T-cell (primary cell): ENCODE measurements at regions not wholly inside any gene's neighbourhood (a gene's known extent, or its start where the extent isn't known, plus 50 kb on each side); places are given as distances from the start of the nearest gene placed in this dataset.

ENCODE experiments used
- ATAC-seq, 4 experiments: fragments of 200-7000 bp in 3 of 4; fragments of 150-1000 bp in 1 of 4; cut with Tn5 transposase; replicated peaks in 1 of 4; 1 replicate in 3 of 4; 2 replicates in 1 of 4; pipeline ENCODE4 v1.10.0; 2021; ENCODE audit warnings: moderate library complexity in 3 of 4, mild to moderate bottlenecking in 2 of 4, moderate number of reproducible peaks in 1 of 4
- CTCF ChIA-PET, 2 donors: fragments of 300-600 bp; sonication (Branson Sonifier 250); formaldehyde crosslinking; loops; one replicate each; lab custom pipeline; 2022; ENCODE audit warnings: antibody characterized with exemption in 2 of 2; lab: Charles Lee
- POLR2A ChIA-PET, 2 donors: fragments of 300-600 bp; sonication (Branson Sonifier 250); formaldehyde crosslinking; loops; one replicate each; lab custom pipeline; 2022; ENCODE audit warnings: antibody characterized with exemption in 2 of 2; lab: Charles Lee
- DNase-seq, 35 experiments: peaks; one replicate each; pipeline versions ENCODE4 v3.0.0 to v3.0.0-alpha.2; 2013 to 2023
- H3K27ac ChIP-seq: one replicate; pipeline ENCODE4 v1.5.1; 2013; ENCODE audit warnings: low read length
- H3K27me3 ChIP-seq, 2 experiments: replicated peaks in 1 of 2; 1 replicate in 1 of 2; 2 replicates in 1 of 2; pipeline versions ENCODE4 v1.6.1 to v1.7.0; 2013; ENCODE audit warnings: low read length in 1 of 2, mixed read lengths in 1 of 2; ENCODE audit not compliant: control insufficient read depth in 2 of 2, insufficient read depth in 2 of 2; ENCODE audit errors: extremely low read depth in 1 of 2
- H3K36me3 ChIP-seq, 2 donors: 1 replicate in 1 of 2; 2 replicates in 1 of 2; pipeline versions ENCODE4 v1.6.1 to v1.7.0; 2013; ENCODE audit warnings: low read length in 1 of 2; ENCODE audit not compliant: control insufficient read depth in 2 of 2, insufficient read depth in 1 of 2; ENCODE audit errors: extremely low read depth in 1 of 2
- H3K4me1 ChIP-seq, 2 experiments: 1 replicate in 1 of 2; 2 replicates in 1 of 2; pipeline versions ENCODE4 v1.6.1 to v1.7.0; 2013; ENCODE audit warnings: low read length in 2 of 2, mixed read lengths in 1 of 2; ENCODE audit not compliant: insufficient read depth in 2 of 2, control insufficient read depth in 1 of 2; ENCODE audit errors: extremely low read depth in 1 of 2
- H3K4me3 ChIP-seq, 2 donors: 1 replicate in 1 of 2; 2 replicates in 1 of 2; pipeline versions ENCODE4 v1.5.1 to v1.7.0; 2013; ENCODE audit warnings: mild to moderate bottlenecking in 2 of 2, low read length in 1 of 2, moderate library complexity in 1 of 2; ENCODE audit not compliant: control insufficient read depth in 1 of 2; ENCODE audit errors: extremely low read depth in 1 of 2
- H3K9me3 ChIP-seq: 2 replicates; pipeline ENCODE4 v1.7.0; 2013
- H3K27ac Mint-ChIP-seq, 2 donors: one replicate each; pipeline ENCODE4 v1.8.0; 2020 to 2021; ENCODE audit warnings: mild to moderate bottlenecking in 2 of 2, mixed read lengths in 2 of 2
- H3K27me3 Mint-ChIP-seq, 2 donors: one replicate each; pipeline ENCODE4 v1.8.0; 2021 to 2022; ENCODE audit warnings: mixed read lengths in 2 of 2
- H3K36me3 Mint-ChIP-seq: one replicate; pipeline ENCODE4 v1.8.0; 2021; ENCODE audit warnings: mixed read lengths
- H3K4me1 Mint-ChIP-seq, 3 donors: one replicate each; pipeline ENCODE4 v1.8.0; 2020 to 2022; ENCODE audit warnings: mixed read lengths in 3 of 3, mild to moderate bottlenecking in 1 of 3
- H3K4me3 Mint-ChIP-seq, 3 donors: one replicate each; pipeline ENCODE4 v1.8.0; 2020 to 2022; ENCODE audit warnings: mild to moderate bottlenecking in 3 of 3, mixed read lengths in 3 of 3, moderate library complexity in 3 of 3
- H3K9me3 Mint-ChIP-seq, 3 donors: one replicate each; pipeline ENCODE4 v1.8.0; 2020 to 2022; ENCODE audit warnings: mixed read lengths in 3 of 3
- WGBS: methylation state at CpG from one replicate; pipeline ENCODE4 v1.1.5; 2013; ENCODE audit warnings: missing lambda C conversion rate; ENCODE audit not compliant: insufficient coverage; 5-methylcytosine and 5-hydroxymethylcytosine counted together

- Histone ChIP-seq H3K36me3 (no peaks in the 10 kb centered on the region), H3K4me1 (no peaks in the 10 kb centered on the region), H3K27ac (no peak overlapping the region), H3K27me3 (no peaks in the 10 kb centered on the region), H3K4me3 (no peak overlapping the region), H3K9me3 (no peaks in the 10 kb centered on the region)
- Mint-ChIP-seq H3K4me1 (no peaks in the 10 kb centered on the region), H3K4me3 (no peak overlapping the region), H3K36me3 (no peaks in the 10 kb centered on the region), H3K27me3 (no peaks in the 10 kb centered on the region), H3K27ac (no peak overlapping the region), H3K9me3 (peaks cover 0 to 5% (median 3%) of the 10 kb centered on the region in 3 donors)
- WGBS = no CpG with 5 or more reads among the region's 3 CpGs
- DNase-seq (no peak), ATAC-seq (no peak)
- POLR2A ChIA-PET = no interaction called here
- CTCF ChIA-PET = no interaction called here
Measured at GRCh38 chr4:116397714-116398113, 687.7 kb downstream of the TRAM1L1 start.

DNA sequence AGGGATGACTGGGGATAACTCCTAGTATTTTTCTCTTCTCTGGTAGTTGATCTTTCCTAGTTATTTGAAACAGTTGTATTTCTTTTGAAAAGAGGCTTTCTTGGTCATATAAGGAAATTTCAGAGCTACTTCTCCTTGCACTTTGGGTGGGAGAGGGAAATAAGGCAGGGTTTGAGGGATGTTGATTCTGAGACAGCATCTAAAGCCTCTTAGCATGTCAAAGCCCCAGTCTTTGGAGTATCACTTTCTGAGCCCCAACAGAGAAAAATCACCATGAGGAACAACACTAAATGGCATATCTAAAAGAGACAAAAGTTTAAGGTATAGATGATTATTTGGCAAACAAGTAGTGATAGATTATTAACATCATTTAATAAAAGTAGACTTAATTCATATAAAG is 688.1 kb downstream of the TRAM1L1 start:
- no peaks in the 10 kb centered on the region for H3K27me3 Mint-ChIP-seq
- no peak for ATAC-seq
- ChIA-PET CTCF (no interaction called here), POLR2A (no interaction called here)
- Histone ChIP-seq H3K9me3 (no peaks in the 10 kb centered on the region), H3K36me3 (no peaks in the 10 kb centered on the region), H3K4me3 (no peak overlapping the region), H3K4me1 (no peaks in the 10 kb centered on the region), H3K27ac (no peak overlapping the region), H3K27me3 (no peaks in the 10 kb centered on the region)
- no peaks in the 10 kb centered on the region for H3K4me1 Mint-ChIP-seq
- no peak for DNase-seq
- H3K27ac Mint-ChIP-seq = no peak overlapping the region
- no peaks in the 10 kb centered on the region for H3K36me3 Mint-ChIP-seq
- no peak overlapping the region for H3K4me3 Mint-ChIP-seq
- peaks cover 0 to 5% (median 0%) of the 10 kb centered on the region in 3 donors for H3K9me3 Mint-ChIP-seq

DNA sequence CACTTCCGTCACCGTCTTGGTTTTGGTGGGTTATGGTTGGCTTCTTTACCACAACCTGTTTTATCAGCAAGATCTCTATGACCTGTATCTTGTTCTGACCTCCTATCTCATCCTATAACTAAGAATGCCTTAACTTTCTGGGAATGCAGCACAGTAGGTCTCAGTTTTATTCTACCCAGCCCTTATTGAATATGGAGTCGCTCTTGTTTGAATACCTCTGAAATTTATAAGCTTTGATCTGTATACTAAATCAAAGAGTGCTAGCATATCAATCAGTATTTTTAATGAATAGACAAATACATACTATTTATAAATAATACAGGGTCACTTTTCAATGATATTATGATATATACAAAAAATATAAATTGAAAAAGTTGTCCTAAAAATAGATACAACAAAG is 690.0 kb downstream of the TRAM1L1 start:
- Histone ChIP-seq H3K27me3 (no peaks in the 10 kb centered on the region), H3K4me1 (no peaks in the 10 kb centered on the region), H3K9me3 (no peaks in the 10 kb centered on the region), H3K4me3 (no peak overlapping the region), H3K36me3 (no peaks in the 10 kb centered on the region), H3K27ac (no peak overlapping the region)
- Mint-ChIP-seq H3K27me3 (no peaks in the 10 kb centered on the region), H3K9me3 (peaks cover 0 to 5% (median 2%) of the 10 kb centered on the region in 3 donors), H3K4me3 (no peak overlapping the region), H3K27ac (no peak overlapping the region), H3K36me3 (no peaks in the 10 kb centered on the region), H3K4me1 (no peaks in the 10 kb centered on the region)
- no CpG with 5 or more reads among the region's 3 CpGs for WGBS
- ATAC-seq (no peak), DNase-seq (no peak)
- ChIA-PET POLR2A (no interaction called here), CTCF (no interaction called here)

GRCh38 chr4:116391020-116391419 is 694.4 kb downstream of the TRAM1L1 start:
- Mint-ChIP-seq H3K4me1 (no peaks in the 10 kb centered on the region), H3K27me3 (no peaks in the 10 kb centered on the region), H3K36me3 (no peaks in the 10 kb centered on the region), H3K27ac (no peak overlapping the region), H3K9me3 (peaks cover 0 to 8% (median 5%) of the 10 kb centered on the region in 3 donors), H3K4me3 (no peak overlapping the region)
- H3K27ac ChIP-seq = no peak overlapping the region
- no peak overlapping the region for H3K4me3 ChIP-seq
- no peaks in the 10 kb centered on the region for H3K4me1 ChIP-seq
- H3K27me3 ChIP-seq = no peaks in the 10 kb centered on the region
- ChIA-PET POLR2A (interaction anchor here in 1 of 2 donors (0.6 kb wide), 1 partner anchor 377 kb away, joined by 3 read pairs; no protein-coding TSS in a partner anchor), CTCF (no interaction called here)
- no peaks in the 10 kb centered on the region for H3K9me3 ChIP-seq
- no peaks in the 10 kb centered on the region for H3K36me3 ChIP-seq
- no peak for DNase-seq
- 0% methylated on average over 1 of the region's 2 CpGs for WGBS
- no peak for ATAC-seq

GRCh38 chr4:116389139-116389538 is 696.2 kb downstream of the TRAM1L1 start:
- Mint-ChIP-seq H3K4me1 (no peaks in the 10 kb centered on the region), H3K9me3 (peaks cover 0 to 8% (median 0%) of the 10 kb centered on the region in 3 donors), H3K4me3 (no peak overlapping the region), H3K36me3 (no peaks in the 10 kb centered on the region), H3K27ac (no peak overlapping the region), H3K27me3 (no peaks in the 10 kb centered on the region)
- ChIA-PET CTCF (no interaction called here), POLR2A (no interaction called here)
- H3K9me3 ChIP-seq = no peaks in the 10 kb centered on the region
- no peaks in the 10 kb centered on the region for H3K4me1 ChIP-seq
- DNase-seq = no peak
- no peak overlapping the region for H3K4me3 ChIP-seq
- H3K36me3 ChIP-seq = no peaks in the 10 kb centered on the region
- no peak overlapping the region for H3K27ac ChIP-seq
- ATAC-seq = no peak
- WGBS = no CpG with 5 or more reads among the region's 2 CpGs
- H3K27me3 ChIP-seq = no peaks in the 10 kb centered on the region

GRCh38 chr4:116387937-116388474 is 697.4 kb downstream of the TRAM1L1 start:
- H3K4me3 ChIP-seq = no peak overlapping the region

DNA sequence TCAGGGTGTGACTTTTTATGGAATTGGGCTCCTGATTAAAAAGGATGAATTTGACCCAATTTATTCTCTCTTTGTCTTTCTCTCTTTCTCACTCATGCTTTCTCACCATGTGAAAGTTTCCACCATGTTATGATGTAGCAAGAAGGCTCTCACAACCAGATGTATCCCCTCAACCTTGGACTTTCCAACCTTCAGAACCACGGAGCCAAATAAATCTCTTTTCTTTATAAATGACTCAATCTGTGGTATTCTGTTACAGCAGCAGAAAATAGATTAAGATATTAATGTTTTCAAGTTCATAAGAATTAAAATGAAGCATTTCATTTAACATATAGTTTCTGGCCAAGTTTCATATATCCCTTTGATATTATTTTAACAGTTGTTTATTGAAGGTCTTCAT is 698.5 kb downstream of the TRAM1L1 start:
- no peaks in the 10 kb centered on the region for H3K27me3 ChIP-seq
- ChIA-PET CTCF (no interaction called here), POLR2A (no interaction called here)
- ATAC-seq (no peak), DNase-seq (no peak)
- Mint-ChIP-seq H3K27ac (no peak overlapping the region), H3K9me3 (peaks cover 0 to 11% (median 5%) of the 10 kb centered on the region in 3 donors), H3K4me3 (no peak overlapping the region), H3K4me1 (no peaks in the 10 kb centered on the region), H3K36me3 (no peaks in the 10 kb centered on the region), H3K27me3 (no peaks in the 10 kb centered on the region)
- H3K9me3 ChIP-seq = no peaks in the 10 kb centered on the region
- no peaks in the 10 kb centered on the region for H3K36me3 ChIP-seq
- H3K27ac ChIP-seq = no peak overlapping the region
- no peak overlapping the region for H3K4me3 ChIP-seq
- H3K4me1 ChIP-seq = no peaks in the 10 kb centered on the region
- no CpG with 5 or more reads among the region's 1 CpG for WGBS

More at GRCh38 chr4:116387937-116388474, 697.4 kb downstream of the TRAM1L1 start:
- 77% methylated on average over 2 of the region's 2 CpGs for WGBS
- H3K27ac ChIP-seq = no peak overlapping the region
- CTCF ChIA-PET = no interaction called here
- no peak overlapping the region for H3K4me3 Mint-ChIP-seq
- no peaks in the 10 kb centered on the region for H3K4me1 Mint-ChIP-seq
- H3K27me3 ChIP-seq = no peaks in the 10 kb centered on the region
- no peaks in the 10 kb centered on the region for H3K27me3 Mint-ChIP-seq
- no peaks in the 10 kb centered on the region for H3K4me1 ChIP-seq
- ATAC-seq (no peak), DNase-seq (no peak)
- POLR2A ChIA-PET = no interaction called here
- H3K36me3 Mint-ChIP-seq = no peaks in the 10 kb centered on the region
- no peak overlapping the region for H3K27ac Mint-ChIP-seq
- H3K36me3 ChIP-seq = no peaks in the 10 kb centered on the region
- no peaks in the 10 kb centered on the region for H3K9me3 ChIP-seq
- peaks cover 0 to 8% (median 0%) of the 10 kb centered on the region in 3 donors for H3K9me3 Mint-ChIP-seq
